ENCODE measurements at regions not wholly inside any gene's neighbourhood (a gene's known extent, or its start where the extent isn't known, plus 50 kb on each side); places are given as distances from the start of the nearest gene placed in this dataset.

GRCh38 chr12:67074072-67074471 is 195.1 kb upstream of the CAND1 start:
- TF ChIP-seq, protein P1, sequence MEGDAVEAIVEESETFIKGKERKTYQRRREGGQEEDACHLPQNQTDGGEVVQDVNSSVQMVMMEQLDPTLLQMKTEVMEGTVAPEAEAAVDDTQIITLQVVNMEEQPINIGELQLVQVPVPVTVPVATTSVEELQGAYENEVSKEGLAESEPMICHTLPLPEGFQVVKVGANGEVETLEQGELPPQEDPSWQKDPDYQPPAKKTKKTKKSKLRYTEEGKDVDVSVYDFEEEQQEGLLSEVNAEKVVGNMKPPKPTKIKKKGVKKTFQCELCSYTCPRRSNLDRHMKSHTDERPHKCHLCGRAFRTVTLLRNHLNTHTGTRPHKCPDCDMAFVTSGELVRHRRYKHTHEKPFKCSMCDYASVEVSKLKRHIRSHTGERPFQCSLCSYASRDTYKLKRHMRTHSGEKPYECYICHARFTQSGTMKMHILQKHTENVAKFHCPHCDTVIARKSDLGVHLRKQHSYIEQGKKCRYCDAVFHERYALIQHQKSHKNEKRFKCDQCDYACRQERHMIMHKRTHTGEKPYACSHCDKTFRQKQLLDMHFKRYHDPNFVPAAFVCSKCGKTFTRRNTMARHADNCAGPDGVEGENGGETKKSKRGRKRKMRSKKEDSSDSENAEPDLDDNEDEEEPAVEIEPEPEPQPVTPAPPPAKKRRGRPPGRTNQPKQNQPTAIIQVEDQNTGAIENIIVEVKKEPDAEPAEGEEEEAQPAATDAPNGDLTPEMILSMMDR (IDR thresholded peaks at IDR 0.05): no peak
- TF ChIP-seq REST (IDR thresholded peaks at IDR 0.05; ENCODE audit: insufficient read depth in 1 of 2, low read depth in 2 of 2, low read length in 1 of 2): no peak
- TF ChIP-seq POLR2AphosphoS5 (IDR thresholded peaks at IDR 0.05; ENCODE audit: low read depth, low read length): no peak

Measured in Panc1 (cell line).